HEK293 (cell line): ENCODE measurements at regions not wholly inside any gene's neighbourhood (a gene's known extent, or its start where the extent isn't known, plus 50 kb on each side); places are given as distances from the start of the nearest gene placed in this dataset.

Experiments
- CTCF ChIA-PET: fragments of 350-600 bp; formaldehyde crosslinking; extraction: SDS; loops from one replicate; lab custom pipeline; 2021; ENCODE audit warnings: antibody characterized with exemption; lab: Yijun Ruan, JAX
- POLR2A ChIA-PET: fragments of 300-600 bp; formaldehyde crosslinking; extraction: SDS; loops from one replicate; lab custom pipeline; 2020; ENCODE audit warnings: antibody characterized with exemption, inconsistent platforms; lab: Yijun Ruan, JAX
- H3K27ac ChIP-seq: fragments of 200-500 bp; sonication (Bioruptor generic); 2 replicates; pipeline ENCODE4 v1.5.1; 2014; ENCODE audit warnings: low read depth, low read length, control low read depth, inconsistent platforms; ENCODE audit errors: extremely low read depth
- H3K36me3 ChIP-seq, 2 experiments: fragments of 200-500 bp in 1 of 2; sonication (Bioruptor generic) in 1 of 2; 1 replicate in 1 of 2; 2 replicates in 1 of 2; pipeline ENCODE4 v1.5.1; 2014 to 2017; ENCODE audit warnings: inconsistent platforms in 2 of 2, low read length in 2 of 2; ENCODE audit not compliant: control insufficient read depth in 2 of 2, insufficient read depth in 1 of 2
- H3K4me1 ChIP-seq: fragments of 200-500 bp; sonication (Bioruptor generic); 2 replicates; pipeline ENCODE4 v1.5.1; 2014; ENCODE audit warnings: mild to moderate bottlenecking, low read length, inconsistent platforms; ENCODE audit not compliant: control insufficient read depth, insufficient read depth
- H3K4me3 ChIP-seq: 2 replicates; pipeline ENCODE4 v1.5.1; 2011; ENCODE audit warnings: low read depth, mild to moderate bottlenecking, control low read depth, low read length, moderate library complexity
- H3K9me3 ChIP-seq: fragments of 200-500 bp; sonication (Bioruptor generic); 2 replicates; pipeline ENCODE4 v1.5.1; 2014; ENCODE audit warnings: low read depth, low read length, inconsistent platforms; ENCODE audit not compliant: control insufficient read depth, insufficient read depth
- AEBP2 ChIP-seq: fragments of 450-650 bp; formaldehyde crosslinking; IDR thresholded peaks from 2 replicates; pipeline ENCODE4 v1.5.1; 2016; ENCODE audit warnings: missing biosample characterization, missing genetic modification characterization, borderline replicate concordance
- GLIS2 ChIP-seq: fragments of 450-650 bp; formaldehyde crosslinking; IDR thresholded peaks from 2 replicates; pipeline ENCODE4 v1.5.1; 2016; ENCODE audit warnings: missing biosample characterization, missing genetic modification characterization
- KLF8 ChIP-seq: fragments of 450-650 bp; formaldehyde crosslinking; IDR thresholded peaks from 2 replicates; pipeline ENCODE4 v1.5.1; 2016; ENCODE audit warnings: missing biosample characterization, missing genetic modification characterization
- MZF1 ChIP-seq: fragments of 450-650 bp; formaldehyde crosslinking; IDR thresholded peaks from 2 replicates; pipeline ENCODE4 v1.5.1; 2017; ENCODE audit warnings: missing biosample characterization, missing genetic modification characterization, borderline replicate concordance
- PRDM1 ChIP-seq: fragments of 450-650 bp; formaldehyde crosslinking; IDR thresholded peaks from 2 replicates; pipeline ENCODE4; 2016; ENCODE audit warnings: missing biosample characterization, missing genetic modification characterization
- SCRT2 ChIP-seq: fragments of 450-650 bp; formaldehyde crosslinking; IDR thresholded peaks from 2 replicates; pipeline ENCODE4 v1.5.1; 2016; ENCODE audit warnings: missing biosample characterization, missing genetic modification characterization
- ZBTB10 ChIP-seq: fragments of 450-650 bp; formaldehyde crosslinking; IDR thresholded peaks from 2 replicates; pipeline ENCODE4 v1.5.1; 2016; ENCODE audit warnings: missing biosample characterization, missing genetic modification characterization
- ZFP3 ChIP-seq: fragments of 450-650 bp; formaldehyde crosslinking; IDR thresholded peaks from 2 replicates; pipeline ENCODE4 v1.5.1; 2016; ENCODE audit warnings: low read depth, missing biosample characterization, missing genetic modification characterization
- ZFP37 ChIP-seq: fragments of 450-650 bp; formaldehyde crosslinking; IDR thresholded peaks from 2 replicates; pipeline ENCODE4 v1.5.1; 2016; ENCODE audit warnings: missing biosample characterization, missing genetic modification characterization
- ZNF132 ChIP-seq: fragments of 450-650 bp; formaldehyde crosslinking; IDR thresholded peaks from 2 replicates; pipeline ENCODE4 v1.5.1; 2017; ENCODE audit warnings: missing biosample characterization, missing genetic modification characterization, borderline replicate concordance
- ZNF23 ChIP-seq: fragments of 450-650 bp; formaldehyde crosslinking; IDR thresholded peaks from 2 replicates; pipeline ENCODE4 v1.5.1; 2016; ENCODE audit warnings: missing biosample characterization, missing genetic modification characterization, borderline replicate concordance
- ZNF24 ChIP-seq: fragments of 450-650 bp; formaldehyde crosslinking; IDR thresholded peaks from 2 replicates; pipeline ENCODE4 v1.5.1; 2016; ENCODE audit warnings: missing biosample characterization, missing genetic modification characterization
- ZNF341 ChIP-seq: fragments of 450-650 bp; formaldehyde crosslinking; IDR thresholded peaks from 2 replicates; pipeline ENCODE4; 2016; ENCODE audit warnings: low read depth, missing biosample characterization, missing genetic modification characterization
- ZNF350 ChIP-seq: fragments of 450-650 bp; formaldehyde crosslinking; IDR thresholded peaks from 2 replicates; pipeline ENCODE4 v1.5.0; 2017; ENCODE audit warnings: missing biosample characterization, mild to moderate bottlenecking, missing genetic modification characterization
- ZNF521 ChIP-seq: fragments of 450-650 bp; formaldehyde crosslinking; IDR thresholded peaks from 2 replicates; pipeline ENCODE4 v1.5.1; 2017; ENCODE audit warnings: missing biosample characterization, mild to moderate bottlenecking, missing genetic modification characterization
- ZNF610 ChIP-seq: fragments of 450-650 bp; formaldehyde crosslinking; IDR thresholded peaks from 2 replicates; pipeline ENCODE4 v1.5.1; 2016; ENCODE audit warnings: missing biosample characterization, missing genetic modification characterization, borderline replicate concordance
- ZNF623 ChIP-seq: fragments of 450-650 bp; formaldehyde crosslinking; IDR thresholded peaks from 2 replicates; pipeline ENCODE4 v1.5.1; 2016; ENCODE audit warnings: missing biosample characterization, missing genetic modification characterization
- ZNF791 ChIP-seq: fragments of 450-650 bp; formaldehyde crosslinking; IDR thresholded peaks from 2 replicates; pipeline ENCODE4 v1.5.1; 2016; ENCODE audit warnings: missing biosample characterization, missing genetic modification characterization
- ZNF843 ChIP-seq: fragments of 450-650 bp; formaldehyde crosslinking; IDR thresholded peaks from 2 replicates; pipeline ENCODE4 v1.5.1; 2016; ENCODE audit warnings: missing biosample characterization, missing genetic modification characterization
- ZSCAN5A ChIP-seq: fragments of 450-650 bp; formaldehyde crosslinking; IDR thresholded peaks from 2 replicates; pipeline ENCODE4 v1.5.1; 2016; ENCODE audit warnings: missing biosample characterization, missing genetic modification characterization

GRCh38 chr9:73655363-73655762, 503.7 kb downstream of the ANXA1 start:
- no peak overlapping the region for H3K27ac ChIP-seq

GRCh38 chr9:73655831-73656230, 504.2 kb downstream of the ANXA1 start:
- Histone ChIP-seq H3K4me3 (no peak overlapping the region), H3K27ac (no peak overlapping the region), H3K36me3 (no peaks in the 10 kb centered on the region), H3K9me3 (no peaks in the 10 kb centered on the region), H3K4me1 (no peaks in the 10 kb centered on the region)
- ChIA-PET POLR2A (no interaction called here), CTCF (no interaction called here)
- TF ChIP-seq KLF8 (tag by site-specific recombination), result no peak
- TF ChIP-seq ZNF24, result no peak
- TF ChIP-seq ZNF132 (tag by site-specific recombination), result no peak
- TF ChIP-seq ZNF623, result no peak
- TF ChIP-seq ZNF350 (tag by site-specific recombination), result no peak
- no peak for TF ChIP-seq ZNF791 (tag by site-specific recombination)
- TF ChIP-seq ZFP37 (tag by site-specific recombination), result no peak
- no peak for TF ChIP-seq MZF1
- TF ChIP-seq AEBP2, result no peak
- TF ChIP-seq ZFP3 (tag by site-specific recombination), result no peak
- no peak for TF ChIP-seq ZNF521 (tag by site-specific recombination)
- no peak for TF ChIP-seq PRDM1 (tag by site-specific recombination)
- no peak for TF ChIP-seq ZNF610 (tag by site-specific recombination)
- no peak for TF ChIP-seq ZNF341
- no peak for TF ChIP-seq ZBTB10 (tag by site-specific recombination)

More at GRCh38 chr9:73655363-73655762, 503.7 kb downstream of the ANXA1 start:
- Histone ChIP-seq H3K4me1 (no peaks in the 10 kb centered on the region), H3K36me3 (no peaks in the 10 kb centered on the region), H3K9me3 (no peaks in the 10 kb centered on the region), H3K4me3 (no peak overlapping the region)
- no peak for TF ChIP-seq SCRT2 (tag by site-specific recombination)
- no peak for TF ChIP-seq ZSCAN5A (tag by site-specific recombination)
- no peak for TF ChIP-seq GLIS2
- no peak for TF ChIP-seq ZNF843
- TF ChIP-seq ZNF23 (tag by site-specific recombination), result no peak
- ChIA-PET CTCF (no interaction called here), POLR2A (no interaction called here)
